ENCODE measurements at regions not wholly inside any gene's neighbourhood (a gene's known extent, or its start where the extent isn't known, plus 50 kb on each side); places are given as distances from the start of the nearest gene placed in this dataset.

DNA sequence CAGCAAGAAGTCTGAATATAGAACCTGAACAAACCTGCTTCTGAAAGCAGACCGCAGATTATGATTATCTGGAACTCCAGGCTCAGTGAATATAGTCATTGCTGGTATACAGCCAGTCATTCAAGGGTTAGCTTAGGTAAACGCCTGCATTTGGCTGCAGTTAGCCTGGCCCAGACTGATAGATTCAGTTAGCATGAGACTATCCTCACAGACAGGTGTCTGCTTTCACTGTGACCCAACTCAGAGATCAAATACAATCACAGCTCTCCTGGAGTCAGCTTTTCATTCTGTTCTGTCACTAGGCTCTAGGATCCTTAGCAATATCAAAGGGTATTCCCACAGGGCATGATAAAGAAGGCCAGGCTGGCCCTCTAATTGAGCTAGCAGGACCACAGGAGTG is 138.6 kb upstream of the PLCXD3 start:
- in situ Hi-C loops (cut with HindIII; ENCODE audit: low pct_ligation_motif_present, low sequenced_read_pairs): no loop called here

DNA sequence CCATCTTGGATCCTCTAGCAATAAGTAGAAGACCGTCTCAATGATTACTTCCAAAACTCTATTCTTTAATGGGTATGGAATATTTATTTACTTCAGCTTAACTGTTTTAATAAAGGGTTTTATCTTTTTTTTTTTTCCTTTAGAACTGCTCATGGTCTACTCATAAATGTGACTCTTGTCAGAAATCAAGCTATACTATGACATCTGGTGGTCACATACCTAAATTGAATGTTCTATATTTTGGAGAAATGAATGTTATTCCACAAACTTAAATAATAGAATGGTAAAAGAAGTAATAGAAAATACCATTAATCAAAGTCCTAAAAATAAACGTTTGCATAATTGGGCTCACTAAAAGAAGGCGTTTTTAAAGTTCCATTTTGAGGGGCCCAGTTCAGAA is 131.2 kb upstream of the PLCXD3 start:
- Histone ChIP-seq H3K36me3 (replicated peaks) (no peaks in the 10 kb centered on the region), H3K4me3 (ENCODE audit: low read depth, low read length) (no peak overlapping the region), H3K27ac (no peak overlapping the region), H3K27me3 (replicated peaks) (no peaks in the 10 kb centered on the region)
- TF ChIP-seq, protein P1, sequence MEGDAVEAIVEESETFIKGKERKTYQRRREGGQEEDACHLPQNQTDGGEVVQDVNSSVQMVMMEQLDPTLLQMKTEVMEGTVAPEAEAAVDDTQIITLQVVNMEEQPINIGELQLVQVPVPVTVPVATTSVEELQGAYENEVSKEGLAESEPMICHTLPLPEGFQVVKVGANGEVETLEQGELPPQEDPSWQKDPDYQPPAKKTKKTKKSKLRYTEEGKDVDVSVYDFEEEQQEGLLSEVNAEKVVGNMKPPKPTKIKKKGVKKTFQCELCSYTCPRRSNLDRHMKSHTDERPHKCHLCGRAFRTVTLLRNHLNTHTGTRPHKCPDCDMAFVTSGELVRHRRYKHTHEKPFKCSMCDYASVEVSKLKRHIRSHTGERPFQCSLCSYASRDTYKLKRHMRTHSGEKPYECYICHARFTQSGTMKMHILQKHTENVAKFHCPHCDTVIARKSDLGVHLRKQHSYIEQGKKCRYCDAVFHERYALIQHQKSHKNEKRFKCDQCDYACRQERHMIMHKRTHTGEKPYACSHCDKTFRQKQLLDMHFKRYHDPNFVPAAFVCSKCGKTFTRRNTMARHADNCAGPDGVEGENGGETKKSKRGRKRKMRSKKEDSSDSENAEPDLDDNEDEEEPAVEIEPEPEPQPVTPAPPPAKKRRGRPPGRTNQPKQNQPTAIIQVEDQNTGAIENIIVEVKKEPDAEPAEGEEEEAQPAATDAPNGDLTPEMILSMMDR (IDR thresholded peaks at IDR 0.05; ENCODE audit: low read depth, low read length, missing control alignments): no peak
- no peak for DNase-seq
- in situ Hi-C loops (cut with HindIII; ENCODE audit: low pct_ligation_motif_present, low sequenced_read_pairs): no loop called here

More for the DNA sequence above, 138.6 kb upstream of the PLCXD3 start:
- H3K27me3 ChIP-seq (replicated peaks): no peaks in the 10 kb centered on the region
- H3K27ac ChIP-seq: peak overlapping the region; percentile 36
- peak; percentile 2 for DNase-seq
- TF ChIP-seq, protein P1 (IDR thresholded peaks at IDR 0.05; ENCODE audit: low read depth, low read length, missing control alignments): no peak
- H3K36me3 ChIP-seq (replicated peaks): no peaks in the 10 kb centered on the region
- no peak overlapping the region for H3K4me3 ChIP-seq (ENCODE audit: low read depth, low read length)

DNA sequence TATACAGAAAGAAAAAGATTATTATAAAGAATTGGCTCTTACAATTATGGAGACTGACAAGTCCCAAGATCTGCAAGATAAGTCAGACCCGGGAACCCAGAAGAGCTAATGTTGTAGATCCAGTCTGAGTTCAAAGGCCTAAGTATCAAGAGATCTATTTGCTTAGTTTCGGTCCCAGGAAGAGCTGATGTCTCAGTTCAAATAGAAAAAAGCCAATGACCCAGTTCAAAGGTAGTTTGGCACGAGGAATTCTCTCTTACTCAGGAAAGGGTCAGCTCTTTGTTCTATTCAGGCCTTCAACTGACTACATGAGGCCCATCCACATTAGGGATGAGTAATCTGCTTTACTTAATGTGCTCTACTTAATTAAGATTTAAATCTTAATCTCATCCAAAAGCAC is 128.3 kb upstream of the PLCXD3 start:
- TF ChIP-seq, protein P1 (IDR thresholded peaks at IDR 0.05; ENCODE audit: low read depth, low read length, missing control alignments): no peak
- no peak overlapping the region for H3K4me3 ChIP-seq (ENCODE audit: low read depth, low read length)
- H3K27me3 ChIP-seq (replicated peaks): no peaks in the 10 kb centered on the region
- H3K36me3 ChIP-seq (replicated peaks): no peaks in the 10 kb centered on the region
- no peak overlapping the region for H3K27ac ChIP-seq
- in situ Hi-C loops (cut with HindIII; ENCODE audit: low pct_ligation_motif_present, low sequenced_read_pairs): no loop called here
- no peak for DNase-seq

DNA sequence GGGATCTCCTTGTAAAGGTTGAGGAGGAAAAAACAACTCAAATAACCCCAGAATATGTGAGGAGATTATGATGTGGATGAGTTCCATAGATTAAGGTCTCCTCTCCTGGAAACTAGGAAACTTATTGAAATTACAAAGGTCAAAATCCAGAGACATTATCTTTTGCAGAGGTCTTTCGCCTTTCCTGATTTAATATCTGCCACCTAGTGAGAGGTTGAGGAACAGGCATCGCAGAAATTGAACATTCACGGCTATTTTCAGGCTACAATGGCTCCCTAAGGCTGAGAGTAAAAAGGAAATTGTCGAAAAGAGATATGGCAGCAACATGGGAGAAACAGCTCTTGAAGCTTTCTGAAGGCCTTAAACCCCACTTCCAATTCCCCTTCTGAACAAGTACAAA is 127.5 kb upstream of the PLCXD3 start:
- TF ChIP-seq, protein P1 (IDR thresholded peaks at IDR 0.05; ENCODE audit: low read depth, low read length, missing control alignments): peak; percentile 45
- no peak overlapping the region for H3K4me3 ChIP-seq (ENCODE audit: low read depth, low read length)
- DNase-seq: no peak
- no peaks in the 10 kb centered on the region for H3K36me3 ChIP-seq (replicated peaks)
- H3K27me3 ChIP-seq (replicated peaks): no peaks in the 10 kb centered on the region
- no peak overlapping the region for H3K27ac ChIP-seq
- in situ Hi-C loops (cut with HindIII; ENCODE audit: low pct_ligation_motif_present, low sequenced_read_pairs): no loop called here

DNA sequence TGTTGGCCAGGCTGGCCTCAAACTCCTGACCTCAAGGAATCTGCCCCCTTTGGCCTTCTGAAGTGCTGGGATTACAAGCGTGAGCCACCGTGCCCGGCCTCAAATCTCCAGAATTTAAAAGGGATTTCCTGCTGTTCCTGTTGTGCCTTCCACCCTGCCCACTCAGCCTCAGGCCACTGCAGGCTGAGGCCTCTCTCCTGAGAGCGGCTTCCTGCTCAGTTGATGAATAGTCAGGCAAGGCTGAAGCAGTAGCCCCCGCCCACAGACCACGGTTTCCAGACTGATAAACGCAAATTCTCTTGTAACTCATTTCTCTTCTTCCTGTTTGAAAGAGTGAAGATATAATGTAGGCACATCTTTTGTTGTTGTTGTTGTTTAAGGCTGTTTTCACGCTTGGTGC is 127.0 kb upstream of the PLCXD3 start:
- TF ChIP-seq, protein P1 (IDR thresholded peaks at IDR 0.05; ENCODE audit: low read depth, low read length, missing control alignments): no peak
- no peak for DNase-seq
- Histone ChIP-seq H3K27ac (no peak overlapping the region), H3K4me3 (ENCODE audit: low read depth, low read length) (no peak overlapping the region), H3K27me3 (replicated peaks) (no peaks in the 10 kb centered on the region), H3K36me3 (replicated peaks) (no peaks in the 10 kb centered on the region)
- in situ Hi-C loops (cut with HindIII; ENCODE audit: low pct_ligation_motif_present, low sequenced_read_pairs): no loop called here

DNA sequence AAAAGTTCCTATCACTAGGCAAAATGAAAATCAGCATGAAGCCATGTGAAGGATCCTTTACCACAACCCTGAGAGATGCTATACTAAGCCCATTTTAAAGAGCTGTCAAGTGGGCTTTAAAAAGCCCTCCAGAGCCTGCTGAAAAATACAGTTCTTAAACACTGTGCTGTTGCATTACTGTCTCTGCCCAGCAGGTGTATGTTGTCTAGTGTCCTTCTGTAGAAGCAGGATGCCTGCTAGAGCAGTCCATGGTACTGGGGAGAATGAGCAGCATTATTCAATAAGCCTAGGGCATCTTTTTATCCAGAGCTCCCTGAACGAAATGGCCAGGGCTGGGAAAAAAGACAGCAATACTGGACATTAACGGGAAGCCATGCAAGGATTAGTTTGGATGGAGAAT is 126.2 kb upstream of the PLCXD3 start:
- Histone ChIP-seq H3K27me3 (replicated peaks) (no peaks in the 10 kb centered on the region), H3K4me3 (ENCODE audit: low read depth, low read length) (no peak overlapping the region), H3K36me3 (replicated peaks) (no peaks in the 10 kb centered on the region), H3K27ac (no peak overlapping the region)
- peak; percentile 47 for DNase-seq
- TF ChIP-seq, protein P1 (IDR thresholded peaks at IDR 0.05; ENCODE audit: low read depth, low read length, missing control alignments): peak; percentile 56
- in situ Hi-C loops (cut with HindIII; ENCODE audit: low pct_ligation_motif_present, low sequenced_read_pairs): no loop called here

Data from brain microvascular endothelial cell (primary cell).